ENCODE measurements at regions not wholly inside any gene's neighbourhood (a gene's known extent, or its start where the extent isn't known, plus 50 kb on each side); places are given as distances from the start of the nearest gene placed in this dataset.

DNA sequence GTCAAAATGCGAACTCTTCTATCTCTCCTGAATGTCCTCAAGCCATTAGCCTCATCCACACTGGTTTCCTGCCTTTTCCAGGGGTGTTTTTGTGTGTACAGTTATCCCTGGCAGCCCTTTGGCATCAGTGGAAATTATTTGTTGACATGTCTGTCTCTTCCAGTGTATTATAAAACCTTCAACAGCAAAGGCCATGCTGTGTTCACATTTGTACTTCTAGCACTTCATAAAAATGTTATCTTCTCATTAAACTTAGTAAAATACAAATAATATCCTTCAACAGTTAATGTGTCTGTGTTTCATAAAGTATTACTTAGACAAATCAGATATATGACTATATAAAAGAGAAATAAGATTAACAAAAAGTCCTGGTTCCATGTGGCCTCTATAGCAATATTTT is 359.5 kb upstream of the ARGLU1 start:
- H3K4me3 Mint-ChIP-seq = no peak overlapping the region
- DNase-seq = no peak

More for the DNA sequence above, 359.5 kb upstream of the ARGLU1 start:
- Histone ChIP-seq H3K27ac (ENCODE audit: insufficient read length, low read depth, low read length) (no peak overlapping the region), H3K4ac (ENCODE audit: low read depth, low read length) (no peak overlapping the region), H2AFZ (ENCODE audit: low read length) (no peak overlapping the region), H4K8ac (replicated peaks; ENCODE audit: insufficient read length, low read depth, low read length) (no peak overlapping the region), H2BK12ac (ENCODE audit: insufficient read length, low read depth, low read length) (no peak overlapping the region), H3K27me3 (ENCODE audit: insufficient read depth, low read length) (no peaks in the 10 kb centered on the region), H3K14ac (ENCODE audit: insufficient read depth, low read length) (no peak overlapping the region), H3K4me2 (ENCODE audit: insufficient read depth, insufficient read length, low read length) (no peak overlapping the region), H3K23ac (ENCODE audit: insufficient read length, low read depth, low read length) (no peak overlapping the region), H4K5ac (ENCODE audit: insufficient read length, low read depth, low read length) (no peak overlapping the region), H2AK5ac (ENCODE audit: insufficient read length, low read length) (no peak overlapping the region), H3K18ac (ENCODE audit: insufficient read length, low read depth, low read length) (no peak overlapping the region), H4K91ac (ENCODE audit: insufficient read length, low read depth, low read length) (no peak overlapping the region), H3K79me1 (ENCODE audit: insufficient read depth, low read depth, low read length, poor library complexity, severe bottlenecking) (no peaks in the 10 kb centered on the region), H3K9ac (ENCODE audit: extremely low read depth, insufficient read length, low read length) (no peak overlapping the region), H2BK15ac (ENCODE audit: low read depth, low read length) (no peak overlapping the region), H2BK120ac (ENCODE audit: low read depth, low read length, poor library complexity, severe bottlenecking) (no peak overlapping the region), H3K9me3 (ENCODE audit: control insufficient read depth, low read depth, low read length) (no peaks in the 10 kb centered on the region), H3K23me2 (ENCODE audit: insufficient read length, low read depth, low read length, poor library complexity, severe bottlenecking) (no peaks in the 10 kb centered on the region), H2BK5ac (ENCODE audit: insufficient read length, low read length) (no peak overlapping the region), H3K4me1 (ENCODE audit: insufficient read depth, low read length) (peaks cover 6% of the 10 kb centered on the region; the same call in 1 of the 2 replicates), H3K56ac (ENCODE audit: insufficient read length, low read depth, low read length) (no peak overlapping the region), H3K79me2 (ENCODE audit: insufficient read depth, low read length) (no peaks in the 10 kb centered on the region), H4K20me1 (ENCODE audit: control insufficient read depth, insufficient read depth, insufficient read length) (no peaks in the 10 kb centered on the region), H2BK20ac (ENCODE audit: low read depth, low read length, poor library complexity, severe bottlenecking) (no peak overlapping the region), H3T11ph (ENCODE audit: low read length) (no peak overlapping the region)
- H3K4me1 Mint-ChIP-seq = peaks cover 25 to 31% of the 10 kb centered on the region in 2 experiments
- H3K36me3 Mint-ChIP-seq (ENCODE audit: insufficient read depth in 1 of 3, low read depth in 3 of 3) = peaks cover 0 to 12% (median under 1%) of the 10 kb centered on the region in 3 experiments; a peak in 5 of 7 replicates
- no peak overlapping the region for H3K27ac Mint-ChIP-seq
- no peaks in the 10 kb centered on the region; the same call in 1 of the 2 replicates for H3K27me3 Mint-ChIP-seq (ENCODE audit: low read depth)
- no peak for TF ChIP-seq CTCF (conservative IDR thresholded peaks at IDR 0.05)
- WGBS (ENCODE audit: extremely low coverage, insufficient read length, low lambda C conversion rate) = no CpG with 5 or more reads among the region's 1 CpG
- H3K9me3 Mint-ChIP-seq = peaks cover 7 to 9% of the 10 kb centered on the region in 2 experiments; a peak in 4 of 5 replicates

Measured in H9 (cell line).